ENCODE measurements at regions not wholly inside any gene's neighbourhood (a gene's known extent, or its start where the extent isn't known, plus 50 kb on each side); places are given as distances from the start of the nearest gene placed in this dataset.

DNA sequence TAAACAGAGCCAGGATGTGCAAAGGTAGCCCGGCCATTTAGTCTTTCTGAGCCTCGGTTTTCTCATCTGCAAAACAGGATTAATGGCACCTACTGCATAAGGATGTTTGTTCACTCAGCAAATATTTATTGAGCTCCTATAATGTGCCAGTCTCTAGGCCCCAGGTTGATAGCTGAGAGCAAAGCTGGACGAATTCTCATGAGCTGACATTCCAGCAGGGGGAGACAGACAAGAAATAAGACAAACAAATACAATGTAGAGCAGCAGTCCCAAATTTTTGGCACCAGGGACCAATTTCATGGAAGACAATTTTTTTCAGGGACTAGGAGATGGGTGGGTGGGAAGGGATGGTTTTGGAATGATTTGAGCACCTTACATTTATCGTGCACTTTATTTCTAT, 74.3 kb upstream of the PAX7 start:
- ChIA-PET POLR2A (no interaction called here), CTCF (interaction anchor here (1.0 to 4.9 kb wide), 3 partner anchors 12 to 27 kb away, joined by 3 to 36 read pairs (median 4); no protein-coding TSS in a partner anchor)
- no peak for DNase-seq (ENCODE audit: extremely low spot score)
- TF ChIP-seq, protein P1, sequence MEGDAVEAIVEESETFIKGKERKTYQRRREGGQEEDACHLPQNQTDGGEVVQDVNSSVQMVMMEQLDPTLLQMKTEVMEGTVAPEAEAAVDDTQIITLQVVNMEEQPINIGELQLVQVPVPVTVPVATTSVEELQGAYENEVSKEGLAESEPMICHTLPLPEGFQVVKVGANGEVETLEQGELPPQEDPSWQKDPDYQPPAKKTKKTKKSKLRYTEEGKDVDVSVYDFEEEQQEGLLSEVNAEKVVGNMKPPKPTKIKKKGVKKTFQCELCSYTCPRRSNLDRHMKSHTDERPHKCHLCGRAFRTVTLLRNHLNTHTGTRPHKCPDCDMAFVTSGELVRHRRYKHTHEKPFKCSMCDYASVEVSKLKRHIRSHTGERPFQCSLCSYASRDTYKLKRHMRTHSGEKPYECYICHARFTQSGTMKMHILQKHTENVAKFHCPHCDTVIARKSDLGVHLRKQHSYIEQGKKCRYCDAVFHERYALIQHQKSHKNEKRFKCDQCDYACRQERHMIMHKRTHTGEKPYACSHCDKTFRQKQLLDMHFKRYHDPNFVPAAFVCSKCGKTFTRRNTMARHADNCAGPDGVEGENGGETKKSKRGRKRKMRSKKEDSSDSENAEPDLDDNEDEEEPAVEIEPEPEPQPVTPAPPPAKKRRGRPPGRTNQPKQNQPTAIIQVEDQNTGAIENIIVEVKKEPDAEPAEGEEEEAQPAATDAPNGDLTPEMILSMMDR (IDR thresholded peaks at IDR 0.05; ENCODE audit: control extremely low read depth, extremely low read depth, low read depth, missing control alignments): peak; percentile 34

GRCh38 chr1:18557621-18558465, 72.8 kb upstream of the PAX7 start:
- no peak for DNase-seq (ENCODE audit: extremely low spot score)
- ChIA-PET CTCF (interaction anchor here (1.3 to 1.5 kb wide), 2 partner anchors 17 to 24 kb away, joined by 4 to 7 read pairs; no protein-coding TSS in a partner anchor), POLR2A (no interaction called here)
- TF ChIP-seq, protein P1 (IDR thresholded peaks at IDR 0.05; ENCODE audit: control extremely low read depth, extremely low read depth, low read depth, missing control alignments): no peak

GRCh38 chr1:18560692-18561091, 70.0 kb upstream of the PAX7 start:
- DNase-seq (ENCODE audit: extremely low spot score): no peak
- CTCF ChIA-PET: interaction anchor here (2.2 kb wide), 1 partner anchor 15 kb away, joined by 7 read pairs; no protein-coding TSS in a partner anchor
- TF ChIP-seq, protein P1 (IDR thresholded peaks at IDR 0.05; ENCODE audit: control extremely low read depth, extremely low read depth, low read depth, missing control alignments): no peak
- POLR2A ChIA-PET: no interaction called here

DNA sequence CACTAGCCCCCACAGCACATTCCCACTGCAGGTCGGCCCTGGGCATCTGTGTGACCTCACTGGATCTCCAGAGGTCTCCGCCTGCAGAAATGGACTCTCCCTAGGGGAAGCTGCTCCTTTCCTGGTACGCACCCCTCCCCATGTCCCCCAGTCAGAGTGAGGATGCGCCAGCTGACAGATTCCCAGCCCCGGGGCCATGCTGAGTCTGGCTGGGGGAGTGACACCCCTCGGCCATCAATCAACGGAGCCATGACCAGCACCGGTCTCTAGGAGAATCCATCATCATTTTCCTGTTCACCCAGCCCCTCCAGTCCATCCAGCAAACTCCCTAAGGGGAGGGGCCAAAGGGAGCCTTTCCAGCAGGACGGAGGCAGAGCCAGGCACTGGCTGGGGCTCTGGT, 68.7 kb upstream of the PAX7 start:
- no peak for DNase-seq (ENCODE audit: extremely low spot score)
- TF ChIP-seq, protein P1 (IDR thresholded peaks at IDR 0.05; ENCODE audit: control extremely low read depth, extremely low read depth, low read depth, missing control alignments): no peak
- CTCF ChIA-PET: interaction anchor here (6.8 kb wide), 1 partner anchor 14 kb away, joined by 44 read pairs; no protein-coding TSS in a partner anchor
- POLR2A ChIA-PET: no interaction called here

GRCh38 chr1:18564676-18565075, 66.0 kb upstream of the PAX7 start:
- DNase-seq (ENCODE audit: extremely low spot score): no peak
- POLR2A ChIA-PET: no interaction called here
- CTCF ChIA-PET: interaction anchor here (1.6 to 6.8 kb wide), 2 partner anchors 11 to 17 kb away, joined by 7 to 44 read pairs; no protein-coding TSS in a partner anchor
- TF ChIP-seq, protein P1 (IDR thresholded peaks at IDR 0.05; ENCODE audit: control extremely low read depth, extremely low read depth, low read depth, missing control alignments): no peak

DNA sequence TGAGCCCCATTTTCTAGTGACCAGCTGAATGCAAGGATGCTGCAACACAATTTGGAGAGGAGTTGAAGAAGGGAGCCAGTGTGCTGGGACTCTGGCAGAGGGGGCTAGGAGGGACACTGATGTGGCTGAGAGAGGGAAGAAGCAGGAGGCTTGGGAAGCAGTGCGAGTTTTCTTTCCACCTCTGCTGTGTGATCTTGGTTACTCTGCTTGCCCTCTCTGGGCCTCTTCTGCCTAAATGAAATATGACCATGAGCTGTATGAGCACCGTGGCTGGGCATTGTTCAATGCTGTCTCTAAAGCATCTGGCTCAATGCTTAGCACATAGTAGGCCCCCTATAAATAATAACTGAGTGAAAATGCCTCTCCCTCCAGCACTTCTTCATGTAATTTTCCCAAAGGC, 65.3 kb upstream of the PAX7 start:
- TF ChIP-seq, protein P1 (IDR thresholded peaks at IDR 0.05; ENCODE audit: control extremely low read depth, extremely low read depth, low read depth, missing control alignments): no peak
- CTCF ChIA-PET: interaction anchor here (1.6 to 6.8 kb wide), 2 partner anchors 10 to 17 kb away, joined by 7 to 44 read pairs; no protein-coding TSS in a partner anchor
- POLR2A ChIA-PET: no interaction called here
- DNase-seq (ENCODE audit: extremely low spot score): no peak

Measured in GM10248 (cell line).